Esophagus mucosa (tissue), 1 donor: ENCODE measurements at regions not wholly inside any gene's neighbourhood (a gene's known extent, or its start where the extent isn't known, plus 50 kb on each side); places are given as distances from the start of the nearest gene placed in this dataset.
A peak's percentile ranks its signal among the peaks of the same experiment; 100 is the strongest.
"Not testable (repeated sequence)": the region's sequence is repeated elsewhere in the genome, so short reads cannot be mapped to it uniquely, and the experiment has no call there.

Experiments used
- ATAC-seq: fragments of 200-7000 bp; cut with Tn5 transposase; one replicate; pipeline ENCODE4 v1.9.1; 2020
- donor health status: DM: yes; HTN: yes; CAD: no.

- no peak for ATAC-seq
Measured at GRCh38 chr5:57937501-57938173, 455.0 kb upstream of the ACTBL2 start.

GRCh38 chr5:57937025-57937424, 454.4 kb upstream of the ACTBL2 start:
- no peak for ATAC-seq

- no peak for ATAC-seq
Measured at GRCh38 chr5:57932761-57933160, 450.1 kb upstream of the ACTBL2 start.

GRCh38 chr5:57931807-57932206, 449.2 kb upstream of the ACTBL2 start:
- ATAC-seq = no peak

GRCh38 chr5:57931352-57931751, 448.7 kb upstream of the ACTBL2 start:
- no peak for ATAC-seq

- no peak for ATAC-seq
Measured at GRCh38 chr5:57929271-57929670, 446.7 kb upstream of the ACTBL2 start.

GRCh38 chr5:57923094-57923493, 440.5 kb upstream of the ACTBL2 start:
- not testable (repeated sequence) for ATAC-seq

GRCh38 chr5:57917004-57917403, 434.4 kb upstream of the ACTBL2 start:
- no peak for ATAC-seq

- no peak for ATAC-seq
Measured at GRCh38 chr5:57915536-57915935, 432.9 kb upstream of the ACTBL2 start.

- ATAC-seq = no peak
Measured at GRCh38 chr5:57911438-57911837, 428.8 kb upstream of the ACTBL2 start.

- ATAC-seq = no peak
Measured at GRCh38 chr5:57906671-57907070, 424.1 kb upstream of the ACTBL2 start.

- no peak for ATAC-seq
Measured at GRCh38 chr5:57903458-57903857, 420.8 kb upstream of the ACTBL2 start.

- no peak for ATAC-seq
Measured at GRCh38 chr5:57902095-57902494, 419.5 kb upstream of the ACTBL2 start.

GRCh38 chr5:57900381-57900944, 417.9 kb upstream of the ACTBL2 start:
- ATAC-seq = no peak

GRCh38 chr5:57896576-57896975, 414.0 kb upstream of the ACTBL2 start:
- ATAC-seq = no peak

- no peak for ATAC-seq
Measured at GRCh38 chr5:57895766-57896165, 413.2 kb upstream of the ACTBL2 start.

- ATAC-seq = no peak
Measured at GRCh38 chr5:57893926-57894325, 411.3 kb upstream of the ACTBL2 start.

- ATAC-seq = no peak
Measured at GRCh38 chr5:57891443-57891842, 408.8 kb upstream of the ACTBL2 start.

- ATAC-seq = peak; percentile 82
Measured at GRCh38 chr5:57889558-57889957, 406.9 kb upstream of the ACTBL2 start.

GRCh38 chr5:57887851-57888621, 405.4 kb upstream of the ACTBL2 start:
- ATAC-seq = peak; percentile 84

- ATAC-seq = no peak
Measured at GRCh38 chr5:57884346-57885102, 401.9 kb upstream of the ACTBL2 start.

- ATAC-seq = no peak
Measured at GRCh38 chr5:57880216-57880615, 397.6 kb upstream of the ACTBL2 start.

GRCh38 chr5:57878301-57878722, 395.7 kb upstream of the ACTBL2 start:
- ATAC-seq = no peak
